Thyroid gland (tissue), 4 donors: ENCODE measurements at regions not wholly inside any gene's neighbourhood (a gene's known extent, or its start where the extent isn't known, plus 50 kb on each side); places are given as distances from the start of the nearest gene placed in this dataset.

ENCODE experiments used
- DNase-seq, 2 donors: peaks; one replicate each; pipeline ENCODE4 v3.0.0-alpha.2; 2019
- H3K27ac ChIP-seq, 3 donors: fragments of 200-600 bp; sonication (generic); 1 replicate in 2 of 3; 2 replicates in 1 of 3; pipeline ENCODE4 v1.5.1; 2016 to 2019; ENCODE audit warnings: mild to moderate bottlenecking in 1 of 3, moderate library complexity in 1 of 3
- H3K27me3 ChIP-seq: fragments of 200-600 bp; sonication (generic); one replicate; pipeline ENCODE4 v1.5.1; 2019
- H3K36me3 ChIP-seq, 2 donors: fragments of 200-600 bp; sonication (generic); one replicate each; pipeline ENCODE4 v1.5.1; 2016 to 2019
- H3K4me1 ChIP-seq, 2 donors: fragments of 200-600 bp; sonication (generic); one replicate each; pipeline ENCODE4 v1.5.1; 2017 to 2019
- H3K4me3 ChIP-seq, 3 donors: fragments of 200-600 bp; sonication (generic); replicated peaks in 1 of 3; 1 replicate in 2 of 3; 2 replicates in 1 of 3; pipeline ENCODE4 v1.5.1; 2016; ENCODE audit warnings: mild to moderate bottlenecking in 1 of 3
- H3K9me3 ChIP-seq: fragments of 200-600 bp; sonication (generic); one replicate; pipeline ENCODE4 v1.5.1; 2017
- CTCF ChIP-seq, 6 experiments: fragments of 200-600 bp in 3 of 6; fragments of 450-650 bp in 3 of 6; sonication (generic) in 3 of 6; IDR thresholded peaks; one replicate each; pipeline ENCODE4 v1.5.1; 2016 to 2019; ENCODE audit warnings: antibody characterized with exemption in 6 of 6, mild to moderate bottlenecking in 2 of 6, inconsistent platforms in 1 of 6, moderate library complexity in 1 of 6
- POLR2A ChIP-seq, 2 donors: fragments of 450-650 bp; IDR thresholded peaks; one replicate each; pipeline ENCODE4 v1.6.1; 2017; ENCODE audit warnings: antibody characterized with exemption in 2 of 2, mild to moderate bottlenecking in 2 of 2, moderate library complexity in 1 of 2
- WGBS, 2 donors: methylation state at CpG; one replicate each; pipeline ENCODE4 v1.1.5; 2017; 5-methylcytosine and 5-hydroxymethylcytosine counted together
- intact Hi-C: fragments of 100-400 bp; cut with DNase I; formaldehyde crosslinking; loops from one replicate; pipeline ENCODE4 v1.15.1; 2023

GRCh38 chr2:58866946-58867345, 625.8 kb upstream of the FANCL start:
- intact Hi-C loops, result no loop called here
- Histone ChIP-seq H3K9me3 (no peaks in the 10 kb centered on the region), H3K4me3 (no peak overlapping the region), H3K27me3 (no peaks in the 10 kb centered on the region), H3K4me1 (no peaks in the 10 kb centered on the region), H3K36me3 (no peaks in the 10 kb centered on the region), H3K27ac (no peak overlapping the region)
- TF ChIP-seq CTCF (IDR thresholded peaks at IDR 0.05), result no peak
- no peak for TF ChIP-seq POLR2A (IDR thresholded peaks at IDR 0.05)
- WGBS, 2 donors, result 85 to 89% methylated on average over 1 of the region's 1 CpG
- no peak for DNase-seq

GRCh38 chr2:58866527-58866926, 625.4 kb upstream of the FANCL start:
- H3K4me3 ChIP-seq, result no peak overlapping the region
- H3K4me1 ChIP-seq, result no peaks in the 10 kb centered on the region
- H3K36me3 ChIP-seq, result no peaks in the 10 kb centered on the region
- H3K9me3 ChIP-seq, result no peaks in the 10 kb centered on the region
- 68 to 79% methylated on average over 1 of the region's 1 CpG for WGBS, 2 donors
- no peaks in the 10 kb centered on the region for H3K27me3 ChIP-seq
- DNase-seq, result no peak
- intact Hi-C loops, result no loop called here
- no peak for TF ChIP-seq CTCF (IDR thresholded peaks at IDR 0.05)
- no peak for TF ChIP-seq POLR2A (IDR thresholded peaks at IDR 0.05)
- no peak overlapping the region for H3K27ac ChIP-seq

- no peak for TF ChIP-seq CTCF (IDR thresholded peaks at IDR 0.05)
- TF ChIP-seq POLR2A (IDR thresholded peaks at IDR 0.05), result no peak
- no peak for DNase-seq
- H3K4me1 ChIP-seq, result no peaks in the 10 kb centered on the region
- no peaks in the 10 kb centered on the region for H3K27me3 ChIP-seq
- intact Hi-C loops, result no loop called here
- H3K27ac ChIP-seq, result no peak overlapping the region
- no peaks in the 10 kb centered on the region for H3K36me3 ChIP-seq
- WGBS, 2 donors, result 25 to 34% methylated on average over 6 of the region's 6 CpGs
- H3K9me3 ChIP-seq, result no peaks in the 10 kb centered on the region
- H3K4me3 ChIP-seq, result no peak overlapping the region
These were observed 624.9 kb upstream of the FANCL start for GRCh38 chr2:58866040-58866439.

- no peak for DNase-seq
- WGBS, 2 donors, result 87 to 88% methylated on average over 1 of the region's 1 CpG
- H3K4me1 ChIP-seq, result no peaks in the 10 kb centered on the region
- H3K4me3 ChIP-seq, result no peak overlapping the region
- H3K27ac ChIP-seq, result no peak overlapping the region
- no peaks in the 10 kb centered on the region for H3K36me3 ChIP-seq
- no peaks in the 10 kb centered on the region for H3K9me3 ChIP-seq
- TF ChIP-seq POLR2A (IDR thresholded peaks at IDR 0.05), result no peak
- no peak for TF ChIP-seq CTCF (IDR thresholded peaks at IDR 0.05)
- intact Hi-C loops, result no loop called here
- no peaks in the 10 kb centered on the region for H3K27me3 ChIP-seq
These were observed 624.3 kb upstream of the FANCL start for GRCh38 chr2:58865436-58865835.

- no peak overlapping the region for H3K27ac ChIP-seq
- no peaks in the 10 kb centered on the region for H3K9me3 ChIP-seq
- H3K36me3 ChIP-seq, result no peaks in the 10 kb centered on the region
- H3K4me3 ChIP-seq, result no peak overlapping the region
- intact Hi-C loops, result no loop called here
- DNase-seq, result no peak
- 71 to 91% methylated on average over 3 of the region's 3 CpGs for WGBS, 2 donors
- H3K27me3 ChIP-seq, result no peaks in the 10 kb centered on the region
- no peaks in the 10 kb centered on the region for H3K4me1 ChIP-seq
- no peak for TF ChIP-seq POLR2A (IDR thresholded peaks at IDR 0.05)
- TF ChIP-seq CTCF (IDR thresholded peaks at IDR 0.05), result no peak
These were observed 621.1 kb upstream of the FANCL start for GRCh38 chr2:58862244-58862643.
